Ovary (tissue), 7 donors: ENCODE measurements at regions not wholly inside any gene's neighbourhood (a gene's known extent, or its start where the extent isn't known, plus 50 kb on each side); places are given as distances from the start of the nearest gene placed in this dataset.

Experiments used
- DNase-seq, 5 donors: peaks; one replicate each; pipeline ENCODE4 v3.0.0-alpha.2; 2019 to 2020
- H3K27ac ChIP-seq, 2 donors: fragments of 200-600 bp; one replicate each; pipeline versions ENCODE4 v1.5.1 to v1.8.0; 2019 to 2022
- H3K27me3 ChIP-seq: fragments of 200-600 bp; one replicate; pipeline ENCODE4 v1.8.0; 2022
- H3K36me3 ChIP-seq: fragments of 200-600 bp; sonication (generic); one replicate; pipeline ENCODE4 v1.5.1; 2019
- H3K4me1 ChIP-seq: one replicate; pipeline ENCODE4 v1.8.1; 2013; ENCODE audit warnings: mild to moderate bottlenecking, moderate library complexity; ENCODE audit not compliant: insufficient read depth
- H3K4me3 ChIP-seq: fragments of 200-600 bp; sonication (generic); one replicate; pipeline ENCODE4 v1.5.1; 2017
- H3K9me3 ChIP-seq, 2 donors: fragments of 200-600 bp in 1 of 2; sonication (generic) in 1 of 2; one replicate each; pipeline versions ENCODE4 v1.5.1 to v1.8.1; 2013 to 2019; ENCODE audit warnings: mild to moderate bottlenecking in 1 of 2, moderate library complexity in 1 of 2
- EP300 ChIP-seq: sonication (generic); formaldehyde crosslinking; IDR thresholded peaks from one replicate; pipeline ENCODE4 v1.6.1; 2017; ENCODE audit warnings: antibody characterized with exemption
- POLR2A ChIP-seq: fragments of 450-650 bp; IDR thresholded peaks from one replicate; pipeline ENCODE4 v1.6.1; 2017; ENCODE audit warnings: antibody characterized with exemption, mild to moderate bottlenecking, moderate library complexity
- WGBS, 3 donors: extraction: QIAGEN DNeasy Blood & Tissue Kit in 1 of 3; methylation state at CpG; one replicate each; pipeline versions ENCODE4 v1.1.5 to v1.1.7; 2013 to 2017; 5-methylcytosine and 5-hydroxymethylcytosine counted together
- intact Hi-C, 4 donors: fragments of 100-400 bp; cut with DNase I; formaldehyde crosslinking; loops; one replicate each; pipeline versions ENCODE4 v1.11.0 to v1.15.1; 2022 to 2023
- TF ChIP-seq, protein P1 (sequence below), 3 donors: fragments of 450-650 bp in 2 of 3; fragments of 200-600 bp in 1 of 3; IDR thresholded peaks; one replicate each; pipeline versions ENCODE4 v1.5.1 to v1.8.0; 2016 to 2022; ENCODE audit warnings: antibody characterized with exemption in 3 of 3, mild to moderate bottlenecking in 1 of 3
- donor health status: DM: no; HTN: no; CAD: no; lungs with moderate emphysema.
- donor health status: DM: no; HTN: no; CAD: no.
- donor health status: Bipolar disorder and iron deficiency.
- donor health status: DM: no; HTN: no; CAD: no.
- donor health status: DM: yes; HTN: yes; CAD: no.

DNA sequence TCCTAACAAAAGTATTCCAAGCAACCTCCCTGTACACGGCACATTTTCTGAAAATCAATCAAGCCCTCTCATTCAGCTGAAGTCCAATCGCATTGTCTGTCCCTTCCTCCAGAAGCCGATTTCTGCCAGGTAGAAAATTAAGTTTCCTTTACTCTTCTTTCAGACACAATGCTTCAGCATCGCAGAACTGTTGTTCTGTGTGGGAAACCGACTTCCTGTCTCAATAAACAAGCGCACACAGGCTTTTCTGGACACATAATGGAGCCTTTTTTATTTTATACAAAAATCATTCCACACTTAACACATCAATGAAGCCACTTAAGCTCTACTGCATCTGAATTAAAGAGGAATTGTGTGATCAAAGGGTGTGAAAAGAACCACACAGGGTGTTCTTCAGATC is 75.6 kb downstream of the BLID start:
- intact Hi-C loops = no loop called here
- no peak overlapping the region for H3K4me3 ChIP-seq
- TF ChIP-seq EP300 = no peak
- no peaks in the 10 kb centered on the region for H3K36me3 ChIP-seq
- H3K4me1 ChIP-seq = no peaks in the 10 kb centered on the region
- no peaks in the 10 kb centered on the region for H3K9me3 ChIP-seq
- no peaks in the 10 kb centered on the region for H3K27me3 ChIP-seq
- DNase-seq = no peak
- no peak overlapping the region for H3K27ac ChIP-seq
- WGBS, 3 donors = 24 to 43% (median 40%) methylated on average over 6 of the region's 6 CpGs

DNA sequence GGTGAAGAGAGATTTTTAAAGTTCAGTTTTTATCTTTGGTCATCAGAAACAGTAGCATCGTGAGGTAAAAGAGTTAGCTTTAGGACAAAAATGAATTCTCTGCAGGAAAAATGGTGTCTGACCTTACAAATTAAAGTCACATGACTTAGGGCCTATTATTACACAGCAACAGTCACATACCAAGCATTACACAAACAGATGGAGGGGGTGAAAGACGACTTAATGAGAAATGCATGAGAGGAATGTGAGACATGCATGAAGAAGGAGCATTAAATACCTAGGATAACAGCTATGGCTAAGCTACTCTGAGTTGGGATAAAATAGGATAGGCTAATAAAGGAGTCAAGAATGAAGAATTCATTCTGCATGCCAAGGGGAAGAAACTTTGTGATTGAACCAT is 77.5 kb downstream of the BLID start:
- Histone ChIP-seq H3K27me3 (no peaks in the 10 kb centered on the region), H3K27ac (no peak overlapping the region), H3K9me3 (no peaks in the 10 kb centered on the region), H3K36me3 (no peaks in the 10 kb centered on the region), H3K4me3 (no peak overlapping the region), H3K4me1 (no peaks in the 10 kb centered on the region)
- no peak for DNase-seq
- 61 to 77% (median 76%) methylated on average over 2 of the region's 2 CpGs for WGBS, 3 donors
- TF ChIP-seq POLR2A = no peak
- TF ChIP-seq, protein P1, sequence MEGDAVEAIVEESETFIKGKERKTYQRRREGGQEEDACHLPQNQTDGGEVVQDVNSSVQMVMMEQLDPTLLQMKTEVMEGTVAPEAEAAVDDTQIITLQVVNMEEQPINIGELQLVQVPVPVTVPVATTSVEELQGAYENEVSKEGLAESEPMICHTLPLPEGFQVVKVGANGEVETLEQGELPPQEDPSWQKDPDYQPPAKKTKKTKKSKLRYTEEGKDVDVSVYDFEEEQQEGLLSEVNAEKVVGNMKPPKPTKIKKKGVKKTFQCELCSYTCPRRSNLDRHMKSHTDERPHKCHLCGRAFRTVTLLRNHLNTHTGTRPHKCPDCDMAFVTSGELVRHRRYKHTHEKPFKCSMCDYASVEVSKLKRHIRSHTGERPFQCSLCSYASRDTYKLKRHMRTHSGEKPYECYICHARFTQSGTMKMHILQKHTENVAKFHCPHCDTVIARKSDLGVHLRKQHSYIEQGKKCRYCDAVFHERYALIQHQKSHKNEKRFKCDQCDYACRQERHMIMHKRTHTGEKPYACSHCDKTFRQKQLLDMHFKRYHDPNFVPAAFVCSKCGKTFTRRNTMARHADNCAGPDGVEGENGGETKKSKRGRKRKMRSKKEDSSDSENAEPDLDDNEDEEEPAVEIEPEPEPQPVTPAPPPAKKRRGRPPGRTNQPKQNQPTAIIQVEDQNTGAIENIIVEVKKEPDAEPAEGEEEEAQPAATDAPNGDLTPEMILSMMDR (IDR thresholded peaks at IDR 0.05) = no peak
- no peak for TF ChIP-seq EP300
- intact Hi-C loops = no loop called here

DNA sequence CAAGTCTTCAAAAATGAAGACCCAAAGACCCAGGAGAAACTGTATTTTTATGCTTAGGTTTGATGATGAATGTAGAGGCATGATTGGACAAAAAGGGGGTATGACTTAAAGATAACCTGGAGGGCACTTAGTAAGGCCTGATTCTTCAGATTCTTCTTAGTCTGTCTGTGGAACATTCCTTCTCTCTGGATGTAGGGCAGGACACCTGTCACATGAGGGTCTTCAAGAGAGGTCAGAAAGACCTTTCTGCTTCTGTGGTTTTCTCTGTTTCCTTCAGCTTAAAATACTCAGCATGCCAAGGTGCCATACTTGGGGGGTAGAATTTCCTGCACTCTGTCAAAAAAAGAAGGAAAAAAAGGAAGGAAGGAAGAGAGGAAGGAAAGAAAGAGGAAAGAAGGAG is 78.1 kb downstream of the BLID start:
- intact Hi-C loops = no loop called here
- Histone ChIP-seq H3K4me3 (no peak overlapping the region), H3K36me3 (no peaks in the 10 kb centered on the region), H3K27me3 (no peaks in the 10 kb centered on the region), H3K27ac (no peak overlapping the region), H3K4me1 (no peaks in the 10 kb centered on the region), H3K9me3 (no peaks in the 10 kb centered on the region)
- no peak for TF ChIP-seq POLR2A
- no peak for TF ChIP-seq EP300
- TF ChIP-seq, protein P1 (IDR thresholded peaks at IDR 0.05) = no peak
- DNase-seq = no peak

DNA sequence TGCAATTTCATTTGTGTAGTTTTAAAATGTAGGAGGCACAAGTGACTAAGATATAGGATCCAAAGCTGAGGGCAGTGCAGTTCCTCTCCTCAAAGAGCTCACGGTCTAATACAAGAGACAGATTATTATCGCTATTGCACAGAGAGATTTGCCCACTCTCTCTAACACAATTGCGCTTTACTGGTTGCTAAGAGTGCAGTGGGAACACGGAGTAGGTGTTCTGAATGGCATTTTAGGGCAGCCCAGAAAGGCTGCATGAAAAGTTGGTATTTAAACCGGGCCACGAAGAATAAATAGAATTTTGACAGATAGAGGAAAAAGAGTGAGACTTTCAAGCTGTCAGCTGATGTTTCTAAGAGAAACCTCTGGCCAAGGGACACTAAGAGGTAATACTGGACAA is 79.5 kb downstream of the BLID start:
- Histone ChIP-seq H3K9me3 (no peaks in the 10 kb centered on the region), H3K4me1 (no peaks in the 10 kb centered on the region), H3K27me3 (no peaks in the 10 kb centered on the region), H3K4me3 (no peak overlapping the region), H3K36me3 (no peaks in the 10 kb centered on the region), H3K27ac (no peak overlapping the region)
- no peak for DNase-seq
- intact Hi-C loops = no loop called here
- WGBS, 3 donors = 89 to 91% (median 89%) methylated on average over 6 of the region's 6 CpGs
- TF ChIP-seq, protein P1 (IDR thresholded peaks at IDR 0.05) = no peak
- TF ChIP-seq EP300 = no peak
- TF ChIP-seq POLR2A = no peak

DNA sequence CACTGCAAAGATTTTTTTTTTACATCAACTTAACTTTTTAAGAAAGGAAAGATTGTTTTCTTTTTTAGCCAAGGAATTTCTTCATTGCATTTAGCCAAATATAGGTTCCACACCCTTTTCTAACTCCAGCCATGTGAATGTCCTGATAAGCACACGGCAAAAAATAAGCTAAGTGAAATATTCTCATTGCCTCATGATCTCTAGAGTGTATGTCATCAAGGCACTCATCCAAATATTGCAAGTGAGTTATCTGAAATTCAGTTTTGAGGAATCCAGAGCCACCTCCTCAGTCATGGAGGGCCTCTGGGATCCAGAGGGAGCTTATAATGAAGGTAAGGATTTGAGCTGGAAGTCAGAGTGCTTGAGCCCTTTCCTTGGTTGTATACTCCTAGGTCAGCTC is 80.0 kb downstream of the BLID start:
- Histone ChIP-seq H3K27ac (no peak overlapping the region), H3K4me1 (no peaks in the 10 kb centered on the region), H3K9me3 (no peaks in the 10 kb centered on the region), H3K27me3 (no peaks in the 10 kb centered on the region), H3K4me3 (no peak overlapping the region), H3K36me3 (no peaks in the 10 kb centered on the region)
- intact Hi-C loops = no loop called here
- no peak for DNase-seq
- WGBS, 3 donors = 0 to 20% (median 8%) methylated on average over 1 of the region's 1 CpG
- TF ChIP-seq, protein P1 (IDR thresholded peaks at IDR 0.05) = no peak
- TF ChIP-seq EP300 = no peak
